Smooth muscle cell (in vitro differentiated cells): ENCODE measurements at regions not wholly inside any gene's neighbourhood (a gene's known extent, or its start where the extent isn't known, plus 50 kb on each side); places are given as distances from the start of the nearest gene placed in this dataset.

Source experiments
- DNase-seq: peaks from one replicate; lab custom pipeline; 2025; ENCODE audit not compliant: unreplicated experiment; lab: John Stamatoyannopoulos, UW
- H2AFZ ChIP-seq: fragments of 200-600 bp; sonication (generic); 2 replicates; pipeline ENCODE4 v1.6.0; 2016; ENCODE audit warnings: antibody characterized with exemption, low read depth, mild to moderate bottlenecking
- H3F3A ChIP-seq: fragments of 200-600 bp; sonication (generic); 2 replicates; pipeline ENCODE4 v1.6.0; 2017; ENCODE audit warnings: antibody characterized with exemption, low read depth
- H3K27ac ChIP-seq: fragments of 200-600 bp; sonication (generic); 2 replicates; pipeline ENCODE4 v1.5.1; 2016; ENCODE audit warnings: low read depth, mild to moderate bottlenecking
- H3K27me3 ChIP-seq: fragments of 200-600 bp; sonication (generic); 2 replicates; pipeline ENCODE4 v1.6.1; 2016; ENCODE audit warnings: low read depth, mild to moderate bottlenecking
- H3K36me3 ChIP-seq: fragments of 200-600 bp; sonication (generic); 2 replicates; pipeline ENCODE4 v1.5.1; 2016; ENCODE audit warnings: low read depth
- H3K4me1 ChIP-seq: fragments of 200-600 bp; sonication (generic); 2 replicates; pipeline ENCODE4 v1.5.1; 2016; ENCODE audit warnings: low read depth
- H3K4me2 ChIP-seq: fragments of 200-600 bp; sonication (generic); 2 replicates; pipeline ENCODE4 v1.6.0; 2016; ENCODE audit warnings: mild to moderate bottlenecking
- H3K4me3 ChIP-seq: fragments of 200-600 bp; sonication (generic); 2 replicates; pipeline ENCODE4 v1.5.1; 2016; ENCODE audit warnings: mild to moderate bottlenecking
- H3K79me2 ChIP-seq: fragments of 200-600 bp; sonication (generic); 2 replicates; pipeline ENCODE4 v1.6.0; 2016; ENCODE audit warnings: low read depth, mild to moderate bottlenecking
- H3K9ac ChIP-seq: fragments of 200-600 bp; sonication (generic); 2 replicates; pipeline ENCODE4 v1.6.0; 2016; ENCODE audit warnings: low read depth
- H3K9me3 ChIP-seq: fragments of 200-600 bp; sonication (generic); replicated peaks from 2 replicates; pipeline ENCODE4 v1.5.1; 2016; ENCODE audit warnings: low read depth
- H4K20me1 ChIP-seq: fragments of 200-600 bp; sonication (generic); 2 replicates; pipeline ENCODE4 v1.6.0; 2016; ENCODE audit warnings: low read depth
- WGBS: methylation state at CpG from one replicate; pipeline ENCODE4 v1.1.7; 2016; ENCODE audit warnings: low lambda C conversion rate; 5-methylcytosine and 5-hydroxymethylcytosine counted together
- TF ChIP-seq, protein P1 (sequence below): fragments of 200-600 bp; sonication (generic); IDR thresholded peaks from 2 replicates; pipeline ENCODE4 v1.5.1; 2017; ENCODE audit warnings: borderline replicate concordance, mild to moderate bottlenecking, antibody characterized with exemption; ENCODE audit not compliant: insufficient read depth, poor library complexity, severe bottlenecking

DNA sequence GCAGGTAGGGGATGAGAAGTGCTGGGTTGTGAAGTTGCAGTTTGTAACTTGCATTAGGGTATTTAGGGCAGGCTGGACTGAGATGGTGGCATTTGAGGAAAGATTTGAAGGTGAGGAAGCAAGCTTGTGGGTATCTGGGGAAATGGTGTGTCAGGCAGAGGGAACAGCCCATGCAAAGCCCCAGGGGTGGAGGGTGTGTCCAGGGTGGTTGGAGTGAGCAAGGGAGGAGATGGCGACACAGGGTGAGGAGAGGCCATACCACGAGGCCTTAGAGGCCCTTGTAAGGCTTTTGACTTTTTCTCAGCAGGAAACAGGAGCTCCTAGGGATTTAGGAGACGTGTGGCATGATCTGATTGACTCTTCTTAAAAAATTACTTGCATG, 136.9 kb downstream of the NUAK1 start:
- H3K4me1 ChIP-seq, result no peaks in the 10 kb centered on the region
- no peak overlapping the region for H3K27ac ChIP-seq
- no peaks in the 10 kb centered on the region for H3K36me3 ChIP-seq
- H3F3A ChIP-seq, result no peaks in the 10 kb centered on the region
- no peaks in the 10 kb centered on the region for H3K79me2 ChIP-seq
- WGBS, result 85% methylated on average over 3 of the region's 3 CpGs
- no peak overlapping the region for H3K4me3 ChIP-seq
- no peak for DNase-seq
- no peak overlapping the region for H3K4me2 ChIP-seq
- no peaks in the 10 kb centered on the region for H3K27me3 ChIP-seq
- no peaks in the 10 kb centered on the region for H4K20me1 ChIP-seq
- H3K9ac ChIP-seq, result no peak overlapping the region
- H3K9me3 ChIP-seq, result no peaks in the 10 kb centered on the region
- TF ChIP-seq, protein P1, sequence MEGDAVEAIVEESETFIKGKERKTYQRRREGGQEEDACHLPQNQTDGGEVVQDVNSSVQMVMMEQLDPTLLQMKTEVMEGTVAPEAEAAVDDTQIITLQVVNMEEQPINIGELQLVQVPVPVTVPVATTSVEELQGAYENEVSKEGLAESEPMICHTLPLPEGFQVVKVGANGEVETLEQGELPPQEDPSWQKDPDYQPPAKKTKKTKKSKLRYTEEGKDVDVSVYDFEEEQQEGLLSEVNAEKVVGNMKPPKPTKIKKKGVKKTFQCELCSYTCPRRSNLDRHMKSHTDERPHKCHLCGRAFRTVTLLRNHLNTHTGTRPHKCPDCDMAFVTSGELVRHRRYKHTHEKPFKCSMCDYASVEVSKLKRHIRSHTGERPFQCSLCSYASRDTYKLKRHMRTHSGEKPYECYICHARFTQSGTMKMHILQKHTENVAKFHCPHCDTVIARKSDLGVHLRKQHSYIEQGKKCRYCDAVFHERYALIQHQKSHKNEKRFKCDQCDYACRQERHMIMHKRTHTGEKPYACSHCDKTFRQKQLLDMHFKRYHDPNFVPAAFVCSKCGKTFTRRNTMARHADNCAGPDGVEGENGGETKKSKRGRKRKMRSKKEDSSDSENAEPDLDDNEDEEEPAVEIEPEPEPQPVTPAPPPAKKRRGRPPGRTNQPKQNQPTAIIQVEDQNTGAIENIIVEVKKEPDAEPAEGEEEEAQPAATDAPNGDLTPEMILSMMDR, result no peak
- H2AFZ ChIP-seq, result no peak overlapping the region

DNA sequence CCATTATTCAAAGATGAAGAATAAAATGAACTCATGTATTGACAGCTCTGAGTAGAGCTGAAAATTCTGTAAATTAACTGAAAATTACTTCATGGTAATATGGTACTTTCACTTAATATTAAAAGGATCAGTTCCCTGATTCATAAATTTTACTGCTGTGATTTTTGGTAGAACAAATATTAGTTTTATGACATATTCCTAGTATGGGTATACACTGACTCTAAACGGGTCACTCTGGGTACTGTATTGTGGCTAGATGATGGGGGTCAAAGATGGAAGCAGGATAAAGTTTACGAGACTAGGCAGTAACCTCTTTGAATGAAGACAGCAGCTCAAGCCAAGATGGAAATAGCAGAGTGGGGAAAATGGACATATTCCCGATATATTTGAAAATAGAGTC, 135.5 kb downstream of the NUAK1 start:
- DNase-seq, result no peak
- H4K20me1 ChIP-seq, result no peaks in the 10 kb centered on the region
- no peaks in the 10 kb centered on the region for H3K79me2 ChIP-seq
- H3K9ac ChIP-seq, result no peak overlapping the region
- TF ChIP-seq, protein P1, result no peak
- no peaks in the 10 kb centered on the region for H3K36me3 ChIP-seq
- no peak overlapping the region for H3K4me2 ChIP-seq
- H3K27me3 ChIP-seq, result no peaks in the 10 kb centered on the region
- no peak overlapping the region for H3K4me3 ChIP-seq
- no peaks in the 10 kb centered on the region for H3K4me1 ChIP-seq
- 96% methylated on average over 3 of the region's 3 CpGs for WGBS
- no peak overlapping the region for H2AFZ ChIP-seq
- no peaks in the 10 kb centered on the region for H3F3A ChIP-seq
- H3K27ac ChIP-seq, result no peak overlapping the region
- H3K9me3 ChIP-seq, result no peaks in the 10 kb centered on the region

DNA sequence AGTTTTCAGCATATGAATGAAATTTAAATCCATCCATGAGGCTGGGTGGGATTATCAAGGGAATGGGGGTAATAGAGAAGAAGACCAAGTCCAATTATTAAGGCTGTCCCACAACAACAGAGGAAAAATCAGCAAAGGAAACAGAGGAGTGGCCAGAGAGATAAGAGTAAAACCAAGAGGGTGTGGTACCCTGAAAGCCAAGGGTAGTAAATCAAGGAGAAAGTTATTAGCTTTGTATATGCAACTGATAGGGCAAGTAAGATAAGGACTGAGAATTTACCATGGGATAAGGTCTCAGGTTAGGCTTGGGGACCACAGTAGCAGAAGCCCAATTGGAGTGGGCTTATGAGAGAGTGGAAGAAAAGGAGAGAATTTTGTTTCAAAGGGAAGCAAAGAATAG, 134.5 kb downstream of the NUAK1 start:
- Histone ChIP-seq H3K4me3 (no peak overlapping the region), H3F3A (no peaks in the 10 kb centered on the region), H3K36me3 (no peaks in the 10 kb centered on the region), H3K9me3 (no peaks in the 10 kb centered on the region), H4K20me1 (no peaks in the 10 kb centered on the region), H3K9ac (no peak overlapping the region), H2AFZ (no peak overlapping the region), H3K4me1 (no peaks in the 10 kb centered on the region), H3K4me2 (no peak overlapping the region), H3K79me2 (no peaks in the 10 kb centered on the region), H3K27me3 (no peaks in the 10 kb centered on the region), H3K27ac (no peak overlapping the region)
- TF ChIP-seq, protein P1, result no peak
- no peak for DNase-seq

DNA sequence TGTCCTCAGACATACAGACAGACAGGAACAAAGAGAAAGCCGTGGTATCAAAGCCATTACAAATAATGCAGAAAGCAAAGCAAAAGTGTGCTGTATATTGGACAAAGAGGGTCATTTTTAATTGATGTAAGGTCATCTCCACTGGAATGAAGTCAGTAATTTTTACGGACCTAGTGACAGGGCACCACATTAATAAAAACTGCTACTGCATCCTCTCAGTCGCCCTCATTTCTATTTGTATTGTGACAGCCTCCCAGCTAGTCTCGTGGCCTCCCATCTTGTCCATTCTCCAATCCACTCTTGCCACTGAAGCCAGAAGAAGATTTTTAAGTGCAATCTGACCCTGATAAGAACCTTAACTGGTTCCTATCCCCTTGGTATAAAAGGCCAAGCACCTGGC, 132.4 kb downstream of the NUAK1 start:
- TF ChIP-seq, protein P1, result no peak
- Histone ChIP-seq H3K79me2 (no peaks in the 10 kb centered on the region), H3K4me3 (no peak overlapping the region), H3K36me3 (no peaks in the 10 kb centered on the region), H3K9me3 (no peaks in the 10 kb centered on the region), H2AFZ (peak overlapping the region; percentile 4), H3K9ac (no peak overlapping the region), H4K20me1 (no peaks in the 10 kb centered on the region), H3K4me2 (no peak overlapping the region), H3K27me3 (no peaks in the 10 kb centered on the region), H3F3A (no peaks in the 10 kb centered on the region), H3K4me1 (no peaks in the 10 kb centered on the region), H3K27ac (no peak overlapping the region)
- WGBS, result 79% methylated on average over 4 of the region's 4 CpGs
- DNase-seq, result no peak
